ENCODE measurements at regions not wholly inside any gene's neighbourhood (a gene's known extent, or its start where the extent isn't known, plus 50 kb on each side); places are given as distances from the start of the nearest gene placed in this dataset.

DNA sequence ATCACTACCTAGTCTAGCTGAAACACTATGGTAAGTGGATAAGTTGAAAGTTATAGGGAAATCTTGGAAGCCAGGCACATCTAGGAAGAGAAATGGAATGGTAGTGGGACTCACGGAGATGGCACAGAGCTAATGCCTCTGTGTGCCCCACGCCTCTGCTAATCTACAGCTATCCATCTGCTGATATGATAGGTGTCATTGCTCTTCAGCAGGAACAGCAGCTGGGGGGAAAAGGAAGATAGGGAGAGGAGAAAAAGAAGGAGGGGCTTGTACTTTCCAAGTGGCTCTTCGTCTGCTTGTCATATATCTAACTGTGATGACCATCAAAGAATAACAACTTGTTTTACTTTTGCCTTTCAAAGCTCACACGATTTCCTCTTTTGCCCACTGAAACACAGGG lies 1199.1 kb upstream of the SORCS1 start:
- Mint-ChIP-seq H3K9me3 (ENCODE audit: unreplicated experiment) (no peaks in the 10 kb centered on the region), H3K4me3 (ENCODE audit: unreplicated experiment) (no peak overlapping the region), H3K27ac (ENCODE audit: low read depth, unreplicated experiment) (no peak overlapping the region), H3K4me1 (ENCODE audit: insufficient read depth, unreplicated experiment) (peaks cover 3% of the 10 kb centered on the region), H3K36me3 (ENCODE audit: insufficient read depth, unreplicated experiment) (no peaks in the 10 kb centered on the region), H3K27me3 (ENCODE audit: insufficient read depth, unreplicated experiment) (no peaks in the 10 kb centered on the region)
- ChIA-PET POLR2A (interaction anchor here (0.7 kb wide), 3 partner anchors 10 to 46 kb away, joined by 3 to 4 read pairs (median 3); no protein-coding TSS in a partner anchor), CTCF (no interaction called here)
- BruUV-seq (replicated peaks) = no TSS peak
- TF ChIP-seq, protein P1, sequence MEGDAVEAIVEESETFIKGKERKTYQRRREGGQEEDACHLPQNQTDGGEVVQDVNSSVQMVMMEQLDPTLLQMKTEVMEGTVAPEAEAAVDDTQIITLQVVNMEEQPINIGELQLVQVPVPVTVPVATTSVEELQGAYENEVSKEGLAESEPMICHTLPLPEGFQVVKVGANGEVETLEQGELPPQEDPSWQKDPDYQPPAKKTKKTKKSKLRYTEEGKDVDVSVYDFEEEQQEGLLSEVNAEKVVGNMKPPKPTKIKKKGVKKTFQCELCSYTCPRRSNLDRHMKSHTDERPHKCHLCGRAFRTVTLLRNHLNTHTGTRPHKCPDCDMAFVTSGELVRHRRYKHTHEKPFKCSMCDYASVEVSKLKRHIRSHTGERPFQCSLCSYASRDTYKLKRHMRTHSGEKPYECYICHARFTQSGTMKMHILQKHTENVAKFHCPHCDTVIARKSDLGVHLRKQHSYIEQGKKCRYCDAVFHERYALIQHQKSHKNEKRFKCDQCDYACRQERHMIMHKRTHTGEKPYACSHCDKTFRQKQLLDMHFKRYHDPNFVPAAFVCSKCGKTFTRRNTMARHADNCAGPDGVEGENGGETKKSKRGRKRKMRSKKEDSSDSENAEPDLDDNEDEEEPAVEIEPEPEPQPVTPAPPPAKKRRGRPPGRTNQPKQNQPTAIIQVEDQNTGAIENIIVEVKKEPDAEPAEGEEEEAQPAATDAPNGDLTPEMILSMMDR (IDR thresholded peaks at IDR 0.05; ENCODE audit: unreplicated experiment) = no peak
- intact Hi-C loops (cut with micrococcal nuclease) = no loop called here
- DNase-seq (ENCODE audit: unreplicated experiment) = no peak

DNA sequence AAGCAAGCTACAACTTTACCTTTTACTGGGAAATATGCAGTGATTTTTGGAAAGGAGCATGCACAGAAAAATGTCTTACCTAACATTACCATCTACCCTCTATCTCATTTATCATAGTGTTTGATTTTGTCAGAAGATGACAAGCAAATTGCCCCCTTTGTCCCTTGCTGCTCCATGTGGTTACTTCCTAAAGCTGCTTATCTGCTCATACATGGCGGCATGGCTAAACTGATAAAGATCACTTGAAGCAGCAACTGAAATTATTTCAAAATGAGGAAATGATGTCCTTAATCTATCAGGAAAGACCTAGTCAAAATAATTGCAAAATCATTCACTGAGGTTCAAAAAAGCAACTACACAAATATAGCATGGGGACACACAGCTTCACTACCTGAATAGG lies 1198.5 kb upstream of the SORCS1 start:
- H3K4me1 Mint-ChIP-seq (ENCODE audit: insufficient read depth, unreplicated experiment) = peaks cover 6% of the 10 kb centered on the region
- BruUV-seq (replicated peaks) = no TSS peak
- no peak for DNase-seq (ENCODE audit: unreplicated experiment)
- H3K27ac Mint-ChIP-seq (ENCODE audit: low read depth, unreplicated experiment) = no peak overlapping the region
- TF ChIP-seq, protein P1 (IDR thresholded peaks at IDR 0.05; ENCODE audit: unreplicated experiment) = no peak
- ChIA-PET CTCF (interaction anchor here (0.7 kb wide), 1 partner anchor 186 kb away, joined by 3 read pairs; no protein-coding TSS in a partner anchor), POLR2A (interaction anchor here (0.7 kb wide), 1 partner anchor 38 kb away, joined by 3 read pairs; no protein-coding TSS in a partner anchor)
- intact Hi-C loops (cut with micrococcal nuclease) = no loop called here
- H3K27me3 Mint-ChIP-seq (ENCODE audit: insufficient read depth, unreplicated experiment) = no peaks in the 10 kb centered on the region
- H3K4me3 Mint-ChIP-seq (ENCODE audit: unreplicated experiment) = no peak overlapping the region
- H3K9me3 Mint-ChIP-seq (ENCODE audit: unreplicated experiment) = no peaks in the 10 kb centered on the region
- H3K36me3 Mint-ChIP-seq (ENCODE audit: insufficient read depth, unreplicated experiment) = no peaks in the 10 kb centered on the region

DNA sequence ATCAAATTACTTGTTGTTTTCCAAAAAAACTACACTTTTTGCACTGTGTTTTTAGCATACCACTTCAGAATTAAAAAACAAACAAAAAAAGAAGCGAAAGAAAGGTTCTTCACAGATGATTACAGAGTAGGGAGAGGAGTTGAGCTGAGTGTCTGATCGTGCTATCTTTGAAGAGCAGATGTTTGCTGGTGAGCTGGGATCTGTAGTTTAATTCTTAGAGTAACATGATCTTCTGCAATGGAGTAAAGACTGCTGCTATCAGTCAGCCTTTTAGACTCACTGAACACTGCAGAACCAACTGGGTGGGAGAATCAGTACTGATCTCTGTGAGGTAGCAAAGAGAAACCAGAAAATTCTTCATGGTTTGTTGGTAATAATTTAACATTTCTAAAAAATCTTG lies 1197.8 kb upstream of the SORCS1 start:
- ChIA-PET CTCF (interaction anchor here (0.6 to 0.7 kb wide), 2 partner anchors 27 to 1515 kb away, joined by 3 read pairs; no protein-coding TSS in a partner anchor), POLR2A (no interaction called here)
- no TSS peak for BruUV-seq (replicated peaks)
- intact Hi-C loops (cut with micrococcal nuclease) = no loop called here
- Mint-ChIP-seq H3K36me3 (ENCODE audit: insufficient read depth, unreplicated experiment) (no peaks in the 10 kb centered on the region), H3K27ac (ENCODE audit: low read depth, unreplicated experiment) (no peak overlapping the region), H3K27me3 (ENCODE audit: insufficient read depth, unreplicated experiment) (no peaks in the 10 kb centered on the region), H3K9me3 (ENCODE audit: unreplicated experiment) (no peaks in the 10 kb centered on the region), H3K4me3 (ENCODE audit: unreplicated experiment) (no peak overlapping the region), H3K4me1 (ENCODE audit: insufficient read depth, unreplicated experiment) (peaks cover 6% of the 10 kb centered on the region)
- TF ChIP-seq, protein P1 (IDR thresholded peaks at IDR 0.05; ENCODE audit: unreplicated experiment) = no peak
- DNase-seq (ENCODE audit: unreplicated experiment) = no peak

DNA sequence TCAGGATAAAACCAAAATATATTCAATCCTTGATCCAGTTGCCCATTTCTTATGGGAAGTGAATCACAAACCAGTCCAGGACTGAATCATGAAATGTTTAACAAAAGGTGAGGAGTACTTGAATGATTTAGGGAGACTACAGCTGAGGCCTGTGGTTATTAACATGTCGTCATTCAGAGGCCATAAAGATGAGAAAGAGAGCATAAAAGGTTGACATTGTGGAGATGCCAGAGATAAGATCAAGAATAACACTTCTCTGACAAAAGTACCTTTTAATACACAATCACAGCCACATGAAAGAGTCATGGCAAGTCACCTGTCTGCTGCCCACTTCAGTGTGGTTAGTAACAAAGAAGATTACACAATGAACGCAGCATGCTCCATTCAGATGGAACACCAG lies 1195.7 kb upstream of the SORCS1 start:
- BruUV-seq (replicated peaks) = no TSS peak
- CTCF ChIA-PET = interaction anchor here (0.7 to 0.9 kb wide), 2 partner anchors 105 to 185 kb away, joined by 3 read pairs; no protein-coding TSS in a partner anchor

More for the DNA sequence above, 1195.7 kb upstream of the SORCS1 start:
- Mint-ChIP-seq H3K36me3 (ENCODE audit: insufficient read depth, unreplicated experiment) (no peaks in the 10 kb centered on the region), H3K9me3 (ENCODE audit: unreplicated experiment) (no peaks in the 10 kb centered on the region), H3K4me1 (ENCODE audit: insufficient read depth, unreplicated experiment) (peaks cover 6% of the 10 kb centered on the region), H3K4me3 (ENCODE audit: unreplicated experiment) (no peak overlapping the region), H3K27me3 (ENCODE audit: insufficient read depth, unreplicated experiment) (no peaks in the 10 kb centered on the region), H3K27ac (ENCODE audit: low read depth, unreplicated experiment) (no peak overlapping the region)
- no peak for DNase-seq (ENCODE audit: unreplicated experiment)
- intact Hi-C loops (cut with micrococcal nuclease) = no loop called here
- TF ChIP-seq, protein P1 (IDR thresholded peaks at IDR 0.05; ENCODE audit: unreplicated experiment) = no peak
- POLR2A ChIA-PET = no interaction called here

Data from MCF 10A (cell line).